Lower leg skin (tissue), 4 donors: ENCODE measurements at regions not wholly inside any gene's neighbourhood (a gene's known extent, or its start where the extent isn't known, plus 50 kb on each side); places are given as distances from the start of the nearest gene placed in this dataset.

Source experiments
- DNase-seq, 2 donors: peaks; one replicate each; pipeline ENCODE4 v3.0.0-alpha.2; 2019; ENCODE audit warnings: low spot score in 2 of 2
- H3K4me3 ChIP-seq: fragments of 200-600 bp; sonication (generic); 2 replicates; pipeline ENCODE4 v1.5.1; 2017; ENCODE audit warnings: mild to moderate bottlenecking, low read depth; ENCODE audit not compliant: poor library complexity, severe bottlenecking
- POLR2A ChIP-seq, 2 donors: fragments of 450-650 bp; IDR thresholded peaks; one replicate each; pipeline ENCODE4 v1.6.1; 2016 to 2017; ENCODE audit warnings: antibody characterized with exemption in 2 of 2, mild to moderate bottlenecking in 1 of 2, moderate library complexity in 1 of 2
- WGBS, 2 donors: methylation state at CpG; one replicate each; pipeline ENCODE4 v1.1.5; 2018; 5-methylcytosine and 5-hydroxymethylcytosine counted together
- intact Hi-C: fragments of 100-400 bp; cut with DNase I; formaldehyde crosslinking; loops from one replicate; pipeline ENCODE4 v1.15.0; 2023; ENCODE audit warnings: low total_unique reads
- TF ChIP-seq, protein P1 (sequence below), 3 donors: fragments of 450-650 bp; IDR thresholded peaks; one replicate each; pipeline ENCODE4 v1.5.1; 2016; ENCODE audit warnings: antibody characterized with exemption in 3 of 3, mild to moderate bottlenecking in 3 of 3, moderate library complexity in 2 of 3

DNA sequence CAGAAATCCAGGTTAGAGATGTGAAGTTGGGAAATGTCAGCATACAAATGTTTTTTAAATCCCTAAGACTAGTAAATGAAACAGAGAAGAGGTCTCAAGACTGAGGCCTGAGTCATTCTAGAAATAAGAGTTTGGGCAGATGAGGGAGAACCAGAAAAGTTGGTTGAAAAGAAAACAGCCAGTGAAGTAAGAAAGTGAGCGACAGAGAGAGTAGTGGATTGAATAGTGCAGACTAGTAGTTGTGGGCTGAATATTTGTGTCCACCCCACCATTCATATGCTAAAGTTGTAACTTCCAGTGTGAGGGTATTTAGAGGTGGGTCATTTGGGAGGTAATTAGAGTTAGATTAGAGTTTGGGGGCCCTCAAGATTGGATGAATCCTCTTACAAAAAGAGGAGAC is 889.2 kb downstream of the TTLL7 start:
- H3K4me3 ChIP-seq: no peak overlapping the region
- TF ChIP-seq POLR2A (IDR thresholded peaks at IDR 0.05): no peak
- TF ChIP-seq, protein P1, sequence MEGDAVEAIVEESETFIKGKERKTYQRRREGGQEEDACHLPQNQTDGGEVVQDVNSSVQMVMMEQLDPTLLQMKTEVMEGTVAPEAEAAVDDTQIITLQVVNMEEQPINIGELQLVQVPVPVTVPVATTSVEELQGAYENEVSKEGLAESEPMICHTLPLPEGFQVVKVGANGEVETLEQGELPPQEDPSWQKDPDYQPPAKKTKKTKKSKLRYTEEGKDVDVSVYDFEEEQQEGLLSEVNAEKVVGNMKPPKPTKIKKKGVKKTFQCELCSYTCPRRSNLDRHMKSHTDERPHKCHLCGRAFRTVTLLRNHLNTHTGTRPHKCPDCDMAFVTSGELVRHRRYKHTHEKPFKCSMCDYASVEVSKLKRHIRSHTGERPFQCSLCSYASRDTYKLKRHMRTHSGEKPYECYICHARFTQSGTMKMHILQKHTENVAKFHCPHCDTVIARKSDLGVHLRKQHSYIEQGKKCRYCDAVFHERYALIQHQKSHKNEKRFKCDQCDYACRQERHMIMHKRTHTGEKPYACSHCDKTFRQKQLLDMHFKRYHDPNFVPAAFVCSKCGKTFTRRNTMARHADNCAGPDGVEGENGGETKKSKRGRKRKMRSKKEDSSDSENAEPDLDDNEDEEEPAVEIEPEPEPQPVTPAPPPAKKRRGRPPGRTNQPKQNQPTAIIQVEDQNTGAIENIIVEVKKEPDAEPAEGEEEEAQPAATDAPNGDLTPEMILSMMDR (IDR thresholded peaks at IDR 0.05): no peak
- DNase-seq: no peak
- 51 to 100% methylated on average over 1 of the region's 1 CpG for WGBS, 2 donors
- intact Hi-C loops: no loop called here

DNA sequence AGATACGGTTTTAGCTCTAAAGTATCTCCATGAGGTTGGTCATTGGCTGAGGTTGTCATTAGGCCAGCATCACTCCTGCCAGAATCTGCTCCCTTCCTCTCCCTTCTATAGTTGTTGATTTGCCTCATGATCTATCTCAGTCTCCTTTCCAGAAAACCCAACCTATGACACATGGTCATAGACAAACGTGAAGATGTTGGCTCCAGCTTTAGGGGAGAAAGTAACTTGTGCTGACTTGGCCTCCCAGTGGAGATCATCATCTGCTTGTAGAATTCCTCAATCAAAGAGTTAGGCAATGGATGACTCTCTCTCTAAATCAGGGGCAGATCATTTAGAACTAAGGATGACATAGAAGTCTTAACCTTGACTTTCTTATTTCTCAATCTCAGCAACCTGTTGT is 894.4 kb downstream of the TTLL7 start:
- intact Hi-C loops: no loop called here
- DNase-seq: no peak
- WGBS, 2 donors: 34 to 62% methylated on average over 2 of the region's 2 CpGs
- H3K4me3 ChIP-seq: no peak overlapping the region
- TF ChIP-seq, protein P1 (IDR thresholded peaks at IDR 0.05): no peak
- no peak for TF ChIP-seq POLR2A (IDR thresholded peaks at IDR 0.05)

DNA sequence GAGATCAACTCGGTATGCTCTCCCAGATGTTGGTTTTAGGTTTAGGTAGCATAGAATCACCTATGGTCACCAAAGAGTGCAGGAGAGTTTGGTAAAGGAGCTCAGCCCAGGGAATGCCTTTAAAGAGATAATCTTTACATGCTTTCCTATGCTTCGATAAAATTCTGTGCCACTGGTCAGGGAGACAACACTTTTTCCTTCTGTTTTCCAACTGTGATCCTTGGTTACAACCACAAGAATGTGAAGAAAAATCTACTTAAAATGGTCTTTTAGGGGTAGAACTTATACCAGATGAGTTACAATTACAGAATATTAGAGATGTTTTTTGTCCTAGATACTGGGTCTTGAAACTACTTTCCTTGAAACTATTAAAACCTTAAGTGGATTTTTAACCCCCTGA is 895.6 kb downstream of the TTLL7 start:
- TF ChIP-seq, protein P1 (IDR thresholded peaks at IDR 0.05): no peak
- TF ChIP-seq POLR2A (IDR thresholded peaks at IDR 0.05): no peak
- DNase-seq: no peak
- intact Hi-C loops: no loop called here
- WGBS, 2 donors: 71 to 75% methylated on average over 2 of the region's 2 CpGs
- no peak overlapping the region for H3K4me3 ChIP-seq

DNA sequence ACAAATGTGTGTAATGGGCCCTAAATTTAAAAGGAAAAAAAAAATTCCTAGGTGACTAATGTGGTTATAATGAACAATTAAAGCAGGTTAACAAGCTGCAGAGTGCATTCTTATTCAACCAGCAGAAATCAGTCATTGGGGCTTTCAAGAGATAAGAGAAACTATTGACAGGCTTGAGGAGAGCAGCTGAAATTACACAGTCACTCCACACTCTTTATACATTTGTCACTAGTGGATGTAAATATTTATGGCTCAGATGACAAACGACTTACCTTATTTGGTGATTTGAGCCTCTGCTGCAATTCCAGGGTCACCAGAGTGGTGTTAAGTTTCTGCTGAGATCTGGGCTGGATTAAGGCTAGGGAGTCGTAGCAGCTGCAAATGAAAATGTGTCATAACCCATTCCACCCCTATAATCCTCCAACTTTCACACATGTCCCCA is 896.3 kb downstream of the TTLL7 start:
- 58 to 75% methylated on average over 2 of the region's 2 CpGs for WGBS, 2 donors
- DNase-seq: no peak
- no peak for TF ChIP-seq POLR2A (IDR thresholded peaks at IDR 0.05)
- TF ChIP-seq, protein P1 (IDR thresholded peaks at IDR 0.05): no peak
- H3K4me3 ChIP-seq: no peak overlapping the region
- intact Hi-C loops: no loop called here

DNA sequence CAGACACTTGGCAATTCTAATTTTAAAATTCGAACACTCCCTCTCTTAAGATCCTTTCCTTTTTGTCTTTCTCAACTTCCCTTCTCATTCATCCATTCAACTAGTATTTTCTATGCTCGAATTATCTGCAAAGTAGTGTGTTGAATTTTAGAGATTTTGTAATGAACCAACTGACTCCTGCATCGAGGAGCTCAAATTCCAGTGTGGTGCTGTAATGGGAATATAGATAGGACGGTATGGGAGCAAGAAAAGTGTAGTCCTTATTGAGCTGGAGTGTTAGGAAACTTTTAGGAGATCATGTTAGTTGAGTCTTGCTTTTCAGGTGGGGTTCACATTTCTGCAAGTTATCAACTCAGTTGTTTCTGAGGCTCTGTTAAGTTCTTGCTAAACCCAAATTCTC is 897.5 kb downstream of the TTLL7 start:
- no peak for DNase-seq
- TF ChIP-seq, protein P1 (IDR thresholded peaks at IDR 0.05): no peak
- TF ChIP-seq POLR2A (IDR thresholded peaks at IDR 0.05): no peak
- no peak overlapping the region for H3K4me3 ChIP-seq
- 81 to 84% methylated on average over 4 of the region's 4 CpGs for WGBS, 2 donors
- intact Hi-C loops: no loop called here

DNA sequence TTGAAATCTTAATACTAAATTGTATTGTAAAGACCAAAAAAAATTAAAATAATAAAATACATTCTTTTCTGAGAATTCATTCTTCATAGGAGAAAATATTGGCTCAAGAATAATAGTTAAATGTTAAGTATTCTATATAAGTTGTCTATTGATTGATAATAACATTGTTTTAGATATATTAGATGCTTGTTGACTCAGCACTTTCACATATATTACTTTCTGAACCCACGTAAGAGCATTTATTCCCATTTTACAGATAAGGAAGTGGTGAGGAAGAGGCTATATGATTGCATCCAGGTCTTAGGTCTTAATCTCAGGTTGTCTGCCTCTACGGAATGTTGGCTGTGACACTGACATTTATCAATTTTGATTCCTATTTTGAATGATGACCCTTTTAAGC is 898.8 kb downstream of the TTLL7 start:
- intact Hi-C loops: no loop called here
- no peak overlapping the region for H3K4me3 ChIP-seq
- no peak for DNase-seq
- WGBS, 2 donors: 79 to 98% methylated on average over 2 of the region's 2 CpGs
- no peak for TF ChIP-seq POLR2A (IDR thresholded peaks at IDR 0.05)
- TF ChIP-seq, protein P1 (IDR thresholded peaks at IDR 0.05): no peak
